Kidney (tissue), 13 donors: ENCODE measurements at regions not wholly inside any gene's neighbourhood (a gene's known extent, or its start where the extent isn't known, plus 50 kb on each side); places are given as distances from the start of the nearest gene placed in this dataset.

Experiments
- DNase-seq, 5 donors: peaks; one replicate each; pipeline ENCODE4 v3.0.0-alpha.2; 2013 to 2020
- FAIRE-seq: peaks from 2 replicates; lab custom pipeline; 2012; peaks lifted over from hg19 to GRCh38; lab: Jason Lieb, UNC
- H3K27ac ChIP-seq, 2 donors: one replicate each; pipeline ENCODE4 v1.7.0; 2013; ENCODE audit warnings: low read depth in 2 of 2, low read length in 2 of 2, inconsistent platforms in 1 of 2
- H3K27me3 ChIP-seq: one replicate; pipeline ENCODE4 v1.7.1; 2013; ENCODE audit warnings: low read length, inconsistent platforms; ENCODE audit not compliant: control insufficient read depth, insufficient read depth
- H3K36me3 ChIP-seq, 3 donors: one replicate each; pipeline versions ENCODE4 v1.7.0 to v1.7.1; 2013; ENCODE audit warnings: low read length in 3 of 3, control low read depth in 1 of 3, inconsistent platforms in 1 of 3; ENCODE audit not compliant: insufficient read depth in 3 of 3, control insufficient read depth in 2 of 3
- H3K4me1 ChIP-seq, 3 donors: one replicate each; pipeline versions ENCODE4 v1.7.0 to v1.7.1; 2013; ENCODE audit warnings: low read length in 3 of 3, inconsistent platforms in 1 of 3, low read depth in 1 of 3; ENCODE audit not compliant: control insufficient read depth in 2 of 3, insufficient read depth in 2 of 3
- H3K4me3 ChIP-seq, 3 donors: one replicate each; pipeline versions ENCODE4 v1.7.0 to v1.8.1; 2013; ENCODE audit warnings: low read length in 3 of 3, control low read depth in 1 of 3, inconsistent platforms in 1 of 3
- H3K9ac ChIP-seq, 3 donors: one replicate each; pipeline versions ENCODE4 v1.7.0 to v1.7.1; 2013; ENCODE audit warnings: low read length in 3 of 3, control low read depth in 1 of 3, inconsistent platforms in 1 of 3
- H3K9me3 ChIP-seq, 3 donors: one replicate each; pipeline versions ENCODE4 v1.7.0 to v1.7.1; 2013; ENCODE audit warnings: low read length in 3 of 3, control low read depth in 1 of 3, inconsistent platforms in 1 of 3; ENCODE audit not compliant: control insufficient read depth in 2 of 3, insufficient read depth in 1 of 3
- intact Hi-C: fragments of 100-400 bp; cut with DNase I; formaldehyde crosslinking; loops from one replicate; pipeline ENCODE4 v1.11.1; 2022
- TF ChIP-seq, protein P1 (sequence below): IDR thresholded peaks from 3 replicates; pipeline ENCODE4 v1.5.1; 2012; ENCODE audit warnings: mild to moderate bottlenecking, moderate library complexity, borderline replicate concordance; ENCODE audit not compliant: insufficient read depth; ENCODE audit errors: extremely low read depth
- donor health status: control.
- donor health status: control.
- donor health status: control.
- donor health status: control.
- donor health status: control.
- donor health status: DM: yes; HTN: yes; CAD: no.
- donor health status: Normal renal cell carcinoma (clear cell type).

- H3K27ac ChIP-seq: no peak overlapping the region
- no peak overlapping the region for H3K9ac ChIP-seq
- no peaks in the 10 kb centered on the region for H3K27me3 ChIP-seq
- intact Hi-C loops: no loop called here
- no peaks in the 10 kb centered on the region for H3K36me3 ChIP-seq
- DNase-seq: no peak
- TF ChIP-seq, protein P1, sequence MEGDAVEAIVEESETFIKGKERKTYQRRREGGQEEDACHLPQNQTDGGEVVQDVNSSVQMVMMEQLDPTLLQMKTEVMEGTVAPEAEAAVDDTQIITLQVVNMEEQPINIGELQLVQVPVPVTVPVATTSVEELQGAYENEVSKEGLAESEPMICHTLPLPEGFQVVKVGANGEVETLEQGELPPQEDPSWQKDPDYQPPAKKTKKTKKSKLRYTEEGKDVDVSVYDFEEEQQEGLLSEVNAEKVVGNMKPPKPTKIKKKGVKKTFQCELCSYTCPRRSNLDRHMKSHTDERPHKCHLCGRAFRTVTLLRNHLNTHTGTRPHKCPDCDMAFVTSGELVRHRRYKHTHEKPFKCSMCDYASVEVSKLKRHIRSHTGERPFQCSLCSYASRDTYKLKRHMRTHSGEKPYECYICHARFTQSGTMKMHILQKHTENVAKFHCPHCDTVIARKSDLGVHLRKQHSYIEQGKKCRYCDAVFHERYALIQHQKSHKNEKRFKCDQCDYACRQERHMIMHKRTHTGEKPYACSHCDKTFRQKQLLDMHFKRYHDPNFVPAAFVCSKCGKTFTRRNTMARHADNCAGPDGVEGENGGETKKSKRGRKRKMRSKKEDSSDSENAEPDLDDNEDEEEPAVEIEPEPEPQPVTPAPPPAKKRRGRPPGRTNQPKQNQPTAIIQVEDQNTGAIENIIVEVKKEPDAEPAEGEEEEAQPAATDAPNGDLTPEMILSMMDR: no peak
- H3K4me1 ChIP-seq: no peaks in the 10 kb centered on the region
- no peak overlapping the region for H3K4me3 ChIP-seq
- H3K9me3 ChIP-seq: peaks cover 0 to 4% (median 0%) of the 10 kb centered on the region in 3 donors
- no peak for FAIRE-seq
These were observed 168.7 kb upstream of the FST start for GRCh38 chr5:53311681-53312080.

- FAIRE-seq (no peak), DNase-seq (no peak)
- intact Hi-C loops: no loop called here
- TF ChIP-seq, protein P1: no peak
- H3K9ac ChIP-seq: no peak overlapping the region
- H3K27me3 ChIP-seq: no peaks in the 10 kb centered on the region
- no peak overlapping the region for H3K27ac ChIP-seq
- no peak overlapping the region for H3K4me3 ChIP-seq
- H3K36me3 ChIP-seq: no peaks in the 10 kb centered on the region
- no peaks in the 10 kb centered on the region for H3K4me1 ChIP-seq
- peaks cover 0 to 4% (median 0%) of the 10 kb centered on the region in 3 donors for H3K9me3 ChIP-seq
These were observed 167.3 kb upstream of the FST start for GRCh38 chr5:53313145-53313544.

- H3K27ac ChIP-seq: no peak overlapping the region
- peaks cover 0 to 4% (median 0%) of the 10 kb centered on the region in 3 donors for H3K9me3 ChIP-seq
- H3K4me1 ChIP-seq: no peaks in the 10 kb centered on the region
- H3K4me3 ChIP-seq: no peak overlapping the region
- no peak overlapping the region for H3K9ac ChIP-seq
- intact Hi-C loops: no loop called here
- H3K36me3 ChIP-seq: no peaks in the 10 kb centered on the region
- no peak for FAIRE-seq
- no peaks in the 10 kb centered on the region for H3K27me3 ChIP-seq
- TF ChIP-seq, protein P1: no peak
- DNase-seq: peak in 1 of 5 donors; percentile 14
These were observed 162.1 kb upstream of the FST start for GRCh38 chr5:53318303-53318702.

- DNase-seq: peak in 2 of 5 donors; percentile 1 to 9
- Histone ChIP-seq H3K9me3 (peaks cover 0 to 4% (median 0%) of the 10 kb centered on the region in 3 donors), H3K27me3 (no peaks in the 10 kb centered on the region), H3K27ac (no peak overlapping the region), H3K4me1 (no peaks in the 10 kb centered on the region), H3K36me3 (no peaks in the 10 kb centered on the region), H3K4me3 (no peak overlapping the region), H3K9ac (no peak overlapping the region)
- no peak for FAIRE-seq
- intact Hi-C loops: no loop called here
- TF ChIP-seq, protein P1: no peak
These were observed 161.1 kb upstream of the FST start for GRCh38 chr5:53319315-53319714.
